GM12874 (cell line): ENCODE measurements at regions not wholly inside any gene's neighbourhood (a gene's known extent, or its start where the extent isn't known, plus 50 kb on each side); places are given as distances from the start of the nearest gene placed in this dataset.

Experiments
- TF ChIP-seq, protein P1 (sequence below): IDR thresholded peaks from 2 replicates; pipeline ENCODE4 v1.5.1; 2011; ENCODE audit warnings: low read depth, mild to moderate bottlenecking, control low read depth, low read length, moderate library complexity; ENCODE audit not compliant: insufficient read depth

DNA sequence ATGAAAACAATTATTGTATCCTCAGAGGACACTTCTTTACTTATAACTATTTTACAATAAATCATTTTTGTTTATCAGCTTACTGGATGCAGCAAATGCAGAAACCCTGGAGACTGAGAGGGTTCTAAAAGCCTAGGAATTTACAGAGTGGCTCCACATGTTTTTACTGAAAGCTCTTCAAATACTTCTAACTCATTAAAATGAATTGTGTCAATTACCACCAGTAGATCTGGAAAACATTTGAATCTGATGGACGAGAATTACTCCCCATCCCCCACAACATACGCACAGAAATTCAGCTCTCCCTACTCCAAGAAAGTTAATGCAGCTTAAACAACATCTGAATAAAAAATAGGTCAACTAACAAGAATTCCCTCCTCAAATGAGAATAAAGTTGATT is 319.8 kb upstream of the FIGN start:
- TF ChIP-seq, protein P1, sequence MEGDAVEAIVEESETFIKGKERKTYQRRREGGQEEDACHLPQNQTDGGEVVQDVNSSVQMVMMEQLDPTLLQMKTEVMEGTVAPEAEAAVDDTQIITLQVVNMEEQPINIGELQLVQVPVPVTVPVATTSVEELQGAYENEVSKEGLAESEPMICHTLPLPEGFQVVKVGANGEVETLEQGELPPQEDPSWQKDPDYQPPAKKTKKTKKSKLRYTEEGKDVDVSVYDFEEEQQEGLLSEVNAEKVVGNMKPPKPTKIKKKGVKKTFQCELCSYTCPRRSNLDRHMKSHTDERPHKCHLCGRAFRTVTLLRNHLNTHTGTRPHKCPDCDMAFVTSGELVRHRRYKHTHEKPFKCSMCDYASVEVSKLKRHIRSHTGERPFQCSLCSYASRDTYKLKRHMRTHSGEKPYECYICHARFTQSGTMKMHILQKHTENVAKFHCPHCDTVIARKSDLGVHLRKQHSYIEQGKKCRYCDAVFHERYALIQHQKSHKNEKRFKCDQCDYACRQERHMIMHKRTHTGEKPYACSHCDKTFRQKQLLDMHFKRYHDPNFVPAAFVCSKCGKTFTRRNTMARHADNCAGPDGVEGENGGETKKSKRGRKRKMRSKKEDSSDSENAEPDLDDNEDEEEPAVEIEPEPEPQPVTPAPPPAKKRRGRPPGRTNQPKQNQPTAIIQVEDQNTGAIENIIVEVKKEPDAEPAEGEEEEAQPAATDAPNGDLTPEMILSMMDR, result no peak

DNA sequence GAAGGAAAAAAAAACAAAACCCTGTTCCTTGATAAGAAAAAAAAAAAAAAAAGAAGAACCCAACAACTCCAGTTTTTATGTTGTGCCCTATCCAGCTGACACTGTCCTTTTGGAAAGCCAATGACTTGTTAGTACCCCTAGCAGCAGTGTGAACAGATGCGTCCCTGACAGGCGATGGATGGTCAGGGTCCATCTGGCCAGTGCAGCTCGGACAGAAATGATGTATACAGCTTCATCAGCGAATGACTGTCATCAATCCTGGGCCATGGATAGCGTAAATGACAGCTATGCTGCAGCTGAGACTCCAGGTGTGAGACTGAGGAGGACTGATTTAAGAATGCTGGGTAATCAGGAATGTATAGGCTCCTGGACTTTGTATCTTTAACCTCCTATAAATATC is 318.8 kb upstream of the FIGN start:
- TF ChIP-seq, protein P1, result no peak

DNA sequence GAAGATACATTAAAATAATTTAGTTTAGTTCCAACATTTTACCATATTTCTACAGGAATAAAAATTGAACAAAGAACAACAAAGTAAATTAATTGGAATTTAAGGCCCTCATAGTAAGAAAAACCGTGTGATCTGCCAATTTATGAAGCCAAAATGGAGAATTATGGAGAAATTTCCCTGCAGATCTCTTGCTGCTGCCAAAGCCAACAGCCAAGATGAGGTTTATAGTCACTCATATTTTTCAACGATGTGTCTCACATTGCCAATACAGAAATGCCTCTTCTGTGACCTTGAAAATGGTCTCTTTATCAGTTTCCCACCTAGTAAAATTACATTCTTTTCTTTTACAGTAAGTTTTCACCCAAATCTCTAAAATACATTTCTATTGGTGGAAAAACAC is 317.2 kb upstream of the FIGN start:
- TF ChIP-seq, protein P1, result no peak

DNA sequence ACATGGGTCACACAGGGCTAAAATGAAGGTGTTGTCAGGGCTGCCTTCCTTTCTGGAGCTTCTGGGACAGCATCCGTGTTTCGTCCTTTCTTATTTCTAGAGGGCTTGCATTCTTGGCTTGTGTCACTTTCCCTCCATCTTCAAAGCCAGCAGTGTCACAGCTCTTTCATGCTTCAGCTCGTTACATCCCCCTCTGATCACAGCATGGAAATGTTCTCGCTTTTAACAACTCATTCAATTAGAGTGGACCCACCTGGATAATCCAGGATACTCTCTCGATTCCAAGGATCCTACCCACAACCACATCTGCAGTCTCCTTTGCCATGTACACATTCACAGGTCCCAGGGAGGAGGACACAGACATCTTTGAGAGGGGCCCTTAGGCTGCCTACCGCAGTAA is 316.2 kb upstream of the FIGN start:
- TF ChIP-seq, protein P1, result no peak

DNA sequence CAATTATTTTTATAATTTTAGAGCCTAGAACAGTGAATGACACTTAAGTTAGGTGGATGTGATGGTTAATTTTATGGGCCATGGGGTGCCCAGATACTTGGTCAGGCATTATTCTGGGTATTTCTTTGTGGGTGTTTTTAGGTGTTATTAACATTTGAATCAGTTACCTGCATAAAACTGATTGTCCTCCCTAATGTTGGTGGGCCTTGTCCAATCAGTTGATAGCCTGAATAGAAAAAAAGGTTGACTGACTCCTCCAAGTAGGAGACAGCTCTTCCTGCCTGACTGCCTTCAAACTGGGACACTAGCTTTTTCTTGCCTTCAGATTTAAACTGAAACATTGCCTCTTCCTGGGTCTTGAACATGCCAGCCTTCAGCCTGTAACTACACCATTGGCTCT is 312.9 kb upstream of the FIGN start:
- TF ChIP-seq, protein P1, result no peak

GRCh38 chr2:164046040-164046439 is 310.2 kb upstream of the FIGN start:
- TF ChIP-seq, protein P1, result no peak

GRCh38 chr2:164044622-164045021 is 308.8 kb upstream of the FIGN start:
- TF ChIP-seq, protein P1, result no peak

DNA sequence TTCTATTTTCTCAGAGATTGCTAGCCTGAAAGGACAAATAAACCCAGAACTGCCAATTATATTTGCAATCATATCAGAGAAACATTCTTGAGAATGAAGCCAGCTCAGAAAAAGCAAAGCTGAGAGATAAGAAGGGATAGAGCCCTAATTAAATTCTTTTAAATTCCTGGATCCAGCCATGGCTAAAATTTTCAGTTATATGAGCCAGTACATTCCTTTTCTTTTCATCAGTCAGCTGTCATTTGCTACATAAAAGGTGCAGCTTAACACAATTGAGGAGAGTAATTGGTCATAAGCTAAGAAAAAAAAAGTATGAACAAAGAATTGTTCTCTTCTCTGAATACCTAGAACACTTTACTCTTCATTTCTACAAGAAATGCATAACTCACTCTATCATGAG is 303.5 kb upstream of the FIGN start:
- TF ChIP-seq, protein P1, result no peak
